ENCODE measurements at regions not wholly inside any gene's neighbourhood (a gene's known extent, or its start where the extent isn't known, plus 50 kb on each side); places are given as distances from the start of the nearest gene placed in this dataset.

DNA sequence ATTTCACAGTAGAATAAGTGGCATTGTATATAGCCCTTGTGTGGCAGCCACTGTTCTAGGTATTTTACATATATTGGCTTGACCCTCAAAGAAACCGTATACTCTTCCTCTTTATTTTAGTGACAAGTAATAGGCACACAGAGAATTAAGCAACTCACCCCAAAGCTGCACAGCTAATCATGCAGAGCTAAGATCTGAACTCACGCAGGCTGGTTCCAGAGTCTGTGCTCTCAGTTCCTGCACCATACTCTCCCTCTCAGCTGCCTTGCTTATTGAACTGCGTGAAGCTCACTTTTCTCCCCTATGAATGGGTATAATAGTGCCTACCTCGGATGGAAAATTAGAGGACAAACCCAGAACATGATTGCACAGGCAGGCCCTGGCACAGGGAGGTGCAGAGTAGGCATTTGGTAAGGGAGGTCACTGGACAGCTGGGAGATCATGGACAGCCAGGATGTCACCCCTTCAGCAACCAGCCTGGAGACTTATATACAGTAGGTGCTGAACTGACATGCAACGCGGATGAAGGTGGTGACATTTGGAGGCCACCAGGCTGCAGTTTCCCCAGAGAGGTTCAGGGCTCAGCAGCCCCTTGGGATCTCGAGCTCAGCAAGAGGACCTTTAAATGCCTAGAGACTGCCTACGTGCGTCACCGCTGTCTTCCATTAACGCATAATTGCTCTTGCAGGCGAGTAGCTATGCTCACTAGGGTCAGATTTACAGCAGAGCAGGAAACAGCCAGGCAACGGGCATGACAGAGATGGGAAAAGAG, 78.4 kb upstream of the TP53I11 start:
- TF ChIP-seq, protein P1, sequence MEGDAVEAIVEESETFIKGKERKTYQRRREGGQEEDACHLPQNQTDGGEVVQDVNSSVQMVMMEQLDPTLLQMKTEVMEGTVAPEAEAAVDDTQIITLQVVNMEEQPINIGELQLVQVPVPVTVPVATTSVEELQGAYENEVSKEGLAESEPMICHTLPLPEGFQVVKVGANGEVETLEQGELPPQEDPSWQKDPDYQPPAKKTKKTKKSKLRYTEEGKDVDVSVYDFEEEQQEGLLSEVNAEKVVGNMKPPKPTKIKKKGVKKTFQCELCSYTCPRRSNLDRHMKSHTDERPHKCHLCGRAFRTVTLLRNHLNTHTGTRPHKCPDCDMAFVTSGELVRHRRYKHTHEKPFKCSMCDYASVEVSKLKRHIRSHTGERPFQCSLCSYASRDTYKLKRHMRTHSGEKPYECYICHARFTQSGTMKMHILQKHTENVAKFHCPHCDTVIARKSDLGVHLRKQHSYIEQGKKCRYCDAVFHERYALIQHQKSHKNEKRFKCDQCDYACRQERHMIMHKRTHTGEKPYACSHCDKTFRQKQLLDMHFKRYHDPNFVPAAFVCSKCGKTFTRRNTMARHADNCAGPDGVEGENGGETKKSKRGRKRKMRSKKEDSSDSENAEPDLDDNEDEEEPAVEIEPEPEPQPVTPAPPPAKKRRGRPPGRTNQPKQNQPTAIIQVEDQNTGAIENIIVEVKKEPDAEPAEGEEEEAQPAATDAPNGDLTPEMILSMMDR (IDR thresholded peaks at IDR 0.05), result no peak
- TF ChIP-seq ZFX (IDR thresholded peaks at IDR 0.05; ENCODE audit: borderline replicate concordance), result no peak

Measured in 22Rv1 (cell line).